HG03103 (cell line): ENCODE measurements at regions not wholly inside any gene's neighbourhood (a gene's known extent, or its start where the extent isn't known, plus 50 kb on each side); places are given as distances from the start of the nearest gene placed in this dataset.

ENCODE experiments used
- ATAC-seq: cut with Tn5 transposase; IDR thresholded peaks from one replicate; pipeline ENCODE4 v1.9.1; 2021; ENCODE audit warnings: low read depth; ENCODE audit not compliant: unreplicated experiment

GRCh38 chr21:35142036-35142815 is 93.1 kb upstream of the RUNX1 start:
- ATAC-seq, result no peak

- ATAC-seq, result no peak
These were observed 90.2 kb upstream of the RUNX1 start for GRCh38 chr21:35139382-35139715.

- no peak for ATAC-seq
These were observed 89.7 kb upstream of the RUNX1 start for GRCh38 chr21:35138665-35139381.

GRCh38 chr21:35136586-35137219 is 87.6 kb upstream of the RUNX1 start:
- ATAC-seq, result no peak

GRCh38 chr21:35136106-35136505 is 87.0 kb upstream of the RUNX1 start:
- no peak for ATAC-seq

- ATAC-seq, result no peak
These were observed 86.4 kb upstream of the RUNX1 start for GRCh38 chr21:35135481-35135880.

- ATAC-seq, result no peak
These were observed 85.2 kb upstream of the RUNX1 start for GRCh38 chr21:35134309-35134708.

- no peak for ATAC-seq
These were observed 79.4 kb upstream of the RUNX1 start for GRCh38 chr21:35128536-35128935.

GRCh38 chr21:35127851-35128250 is 78.7 kb upstream of the RUNX1 start:
- no peak for ATAC-seq

GRCh38 chr21:35127026-35127425 is 77.9 kb upstream of the RUNX1 start:
- ATAC-seq, result no peak

- ATAC-seq, result no peak
These were observed 71.6 kb upstream of the RUNX1 start for GRCh38 chr21:35120631-35121180.

- no peak for ATAC-seq
These were observed 70.5 kb upstream of the RUNX1 start for GRCh38 chr21:35119501-35120047.

GRCh38 chr21:35116777-35117176 is 67.7 kb upstream of the RUNX1 start:
- ATAC-seq, result no peak

GRCh38 chr21:35113064-35113463 is 64.0 kb upstream of the RUNX1 start:
- ATAC-seq, result no peak

- no peak for ATAC-seq
These were observed 62.3 kb upstream of the RUNX1 start for GRCh38 chr21:35111321-35111930.

GRCh38 chr21:35108887-35109286 is 59.8 kb upstream of the RUNX1 start:
- no peak for ATAC-seq

GRCh38 chr21:35107520-35107919 is 58.4 kb upstream of the RUNX1 start:
- ATAC-seq, result no peak

- no peak for ATAC-seq
These were observed 57.2 kb upstream of the RUNX1 start for GRCh38 chr21:35106246-35106835.

GRCh38 chr21:35102488-35103371 is 53.6 kb upstream of the RUNX1 start:
- ATAC-seq, result no peak
